Panc1 (cell line): ENCODE measurements at regions not wholly inside any gene's neighbourhood (a gene's known extent, or its start where the extent isn't known, plus 50 kb on each side); places are given as distances from the start of the nearest gene placed in this dataset.
A peak's percentile ranks its signal among the peaks of the same experiment; 100 is the strongest.

ENCODE experiments used
- ATAC-seq: fragments of 200-7000 bp; cut with Tn5 transposase; 2 replicates; pipeline ENCODE4 v1.9.1; 2020; ENCODE audit warnings: mild to moderate bottlenecking, moderate library complexity
- BruUV-seq: library from RNA; stranded (reverse); fragments of 400-500 nt; replicated peaks from 2 replicates; lab custom pipeline; 2021; lab: Mats Ljungman, UMichigan
- CTCF ChIA-PET: fragments of 300-600 bp; sonication (Branson Sonifier 250); formaldehyde crosslinking; loops from one replicate; lab custom pipeline; 2022; ENCODE audit warnings: antibody characterized with exemption; lab: Charles Lee
- POLR2A ChIA-PET: fragments of 300-600 bp; sonication (Branson Sonifier 250); formaldehyde crosslinking; loops from one replicate; lab custom pipeline; 2022; ENCODE audit warnings: antibody characterized with exemption; lab: Charles Lee
- DNase-seq: peaks from one replicate; pipeline ENCODE4 v3.0.0-alpha.2; 2010; ENCODE audit warnings: low read depth, low spot score
- H3K27ac ChIP-seq: 2 replicates; pipeline ENCODE4 v1.5.1; 2011; ENCODE audit warnings: mild to moderate bottlenecking, low read length, inconsistent platforms
- H3K27me3 ChIP-seq: fragments of 200-500 bp; sonication (Bioruptor generic); 2 replicates; pipeline ENCODE4 v1.6.0; 2014; ENCODE audit warnings: low read length, inconsistent platforms; ENCODE audit not compliant: control insufficient read depth, insufficient read depth
- H3K36me3 ChIP-seq: fragments of 200-500 bp; sonication (Bioruptor generic); 2 replicates; pipeline ENCODE4 v1.5.1; 2014; ENCODE audit warnings: inconsistent platforms, mild to moderate bottlenecking, low read length, moderate library complexity; ENCODE audit not compliant: control insufficient read depth, insufficient read depth
- H3K4me1 ChIP-seq: 2 replicates; pipeline ENCODE4 v1.5.1; 2011; ENCODE audit warnings: inconsistent platforms, mild to moderate bottlenecking, low read length, moderate library complexity; ENCODE audit not compliant: control insufficient read depth, insufficient read depth
- H3K4me3 ChIP-seq, 2 experiments: 2 replicates each; pipeline ENCODE4 v1.5.1; 2011 to 2012; ENCODE audit warnings: low read depth in 2 of 2, low read length in 2 of 2, mild to moderate bottlenecking in 2 of 2, inconsistent platforms in 1 of 2, moderate library complexity in 1 of 2
- H3K9me3 ChIP-seq: fragments of 200-500 bp; sonication (Bioruptor generic); 2 replicates; pipeline ENCODE4 v1.5.1; 2014; ENCODE audit warnings: low read depth, mild to moderate bottlenecking, inconsistent platforms, low read length, moderate library complexity; ENCODE audit not compliant: control insufficient read depth, insufficient read depth
- POLR2AphosphoS5 ChIP-seq: IDR thresholded peaks from 2 replicates; pipeline ENCODE4 v1.6.1; 2012; ENCODE audit warnings: mild to moderate bottlenecking, low read depth, low read length, moderate library complexity
- SIN3A ChIP-seq: IDR thresholded peaks from 2 replicates; pipeline ENCODE4 v1.6.1; 2012; ENCODE audit warnings: low read depth, mild to moderate bottlenecking, low read length, moderate library complexity, borderline replicate concordance; ENCODE audit not compliant: insufficient read depth
- in situ Hi-C: cut with HindIII; loops from 2 replicates; pipeline ENCODE4 v1.10.0; 2016; ENCODE audit warnings: low sequenced_read_pairs, low pct_unique_long_range_greater_than_20kb
- intact Hi-C: fragments of 100-400 bp; cut with micrococcal nuclease; formaldehyde crosslinking; loops from one replicate; pipeline ENCODE4 v1.10.0; 2022; ENCODE audit not compliant: unreplicated experiment
- TF ChIP-seq, protein P1 (sequence below), 2 experiments: IDR thresholded peaks; 2 replicates each; pipeline ENCODE4 v1.6.1; 2011 to 2012; ENCODE audit warnings: low read depth in 2 of 2, control low read depth in 1 of 2, low read length in 1 of 2, mild to moderate bottlenecking in 1 of 2, moderate library complexity in 1 of 2; ENCODE audit not compliant: insufficient read depth in 1 of 2
- TF ChIP-seq, protein P2 (sequence below): fragments of 450-650 bp; IDR thresholded peaks from 2 replicates; pipeline ENCODE4 v1.5.1; 2017; ENCODE audit warnings: mild to moderate bottlenecking

- no peak for DNase-seq
- in situ Hi-C loops, result no loop called here
- TF ChIP-seq, protein P1, sequence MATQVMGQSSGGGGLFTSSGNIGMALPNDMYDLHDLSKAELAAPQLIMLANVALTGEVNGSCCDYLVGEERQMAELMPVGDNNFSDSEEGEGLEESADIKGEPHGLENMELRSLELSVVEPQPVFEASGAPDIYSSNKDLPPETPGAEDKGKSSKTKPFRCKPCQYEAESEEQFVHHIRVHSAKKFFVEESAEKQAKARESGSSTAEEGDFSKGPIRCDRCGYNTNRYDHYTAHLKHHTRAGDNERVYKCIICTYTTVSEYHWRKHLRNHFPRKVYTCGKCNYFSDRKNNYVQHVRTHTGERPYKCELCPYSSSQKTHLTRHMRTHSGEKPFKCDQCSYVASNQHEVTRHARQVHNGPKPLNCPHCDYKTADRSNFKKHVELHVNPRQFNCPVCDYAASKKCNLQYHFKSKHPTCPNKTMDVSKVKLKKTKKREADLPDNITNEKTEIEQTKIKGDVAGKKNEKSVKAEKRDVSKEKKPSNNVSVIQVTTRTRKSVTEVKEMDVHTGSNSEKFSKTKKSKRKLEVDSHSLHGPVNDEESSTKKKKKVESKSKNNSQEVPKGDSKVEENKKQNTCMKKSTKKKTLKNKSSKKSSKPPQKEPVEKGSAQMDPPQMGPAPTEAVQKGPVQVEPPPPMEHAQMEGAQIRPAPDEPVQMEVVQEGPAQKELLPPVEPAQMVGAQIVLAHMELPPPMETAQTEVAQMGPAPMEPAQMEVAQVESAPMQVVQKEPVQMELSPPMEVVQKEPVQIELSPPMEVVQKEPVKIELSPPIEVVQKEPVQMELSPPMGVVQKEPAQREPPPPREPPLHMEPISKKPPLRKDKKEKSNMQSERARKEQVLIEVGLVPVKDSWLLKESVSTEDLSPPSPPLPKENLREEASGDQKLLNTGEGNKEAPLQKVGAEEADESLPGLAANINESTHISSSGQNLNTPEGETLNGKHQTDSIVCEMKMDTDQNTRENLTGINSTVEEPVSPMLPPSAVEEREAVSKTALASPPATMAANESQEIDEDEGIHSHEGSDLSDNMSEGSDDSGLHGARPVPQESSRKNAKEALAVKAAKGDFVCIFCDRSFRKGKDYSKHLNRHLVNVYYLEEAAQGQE (IDR thresholded peaks at IDR 0.05; ENCODE audit: insufficient read depth in 1 of 2, low read depth in 2 of 2, low read length in 1 of 2), result no peak
- TF ChIP-seq POLR2AphosphoS5, result no peak
- TF ChIP-seq, protein P2, sequence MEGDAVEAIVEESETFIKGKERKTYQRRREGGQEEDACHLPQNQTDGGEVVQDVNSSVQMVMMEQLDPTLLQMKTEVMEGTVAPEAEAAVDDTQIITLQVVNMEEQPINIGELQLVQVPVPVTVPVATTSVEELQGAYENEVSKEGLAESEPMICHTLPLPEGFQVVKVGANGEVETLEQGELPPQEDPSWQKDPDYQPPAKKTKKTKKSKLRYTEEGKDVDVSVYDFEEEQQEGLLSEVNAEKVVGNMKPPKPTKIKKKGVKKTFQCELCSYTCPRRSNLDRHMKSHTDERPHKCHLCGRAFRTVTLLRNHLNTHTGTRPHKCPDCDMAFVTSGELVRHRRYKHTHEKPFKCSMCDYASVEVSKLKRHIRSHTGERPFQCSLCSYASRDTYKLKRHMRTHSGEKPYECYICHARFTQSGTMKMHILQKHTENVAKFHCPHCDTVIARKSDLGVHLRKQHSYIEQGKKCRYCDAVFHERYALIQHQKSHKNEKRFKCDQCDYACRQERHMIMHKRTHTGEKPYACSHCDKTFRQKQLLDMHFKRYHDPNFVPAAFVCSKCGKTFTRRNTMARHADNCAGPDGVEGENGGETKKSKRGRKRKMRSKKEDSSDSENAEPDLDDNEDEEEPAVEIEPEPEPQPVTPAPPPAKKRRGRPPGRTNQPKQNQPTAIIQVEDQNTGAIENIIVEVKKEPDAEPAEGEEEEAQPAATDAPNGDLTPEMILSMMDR, result no peak
- Histone ChIP-seq H3K9me3 (no peaks in the 10 kb centered on the region), H3K27ac (no peak overlapping the region), H3K36me3 (no peaks in the 10 kb centered on the region), H3K4me3 (no peak overlapping the region), H3K27me3 (no peaks in the 10 kb centered on the region), H3K4me1 (no peaks in the 10 kb centered on the region)
- BruUV-seq, result no TSS peak
- ChIA-PET CTCF (no interaction called here), POLR2A (no interaction called here)
- ATAC-seq, result no peak
- intact Hi-C loops, result no loop called here
Observed at GRCh38 chr7:127448566-127448965, 56.1 kb upstream of the ZNF800 start.

DNA sequence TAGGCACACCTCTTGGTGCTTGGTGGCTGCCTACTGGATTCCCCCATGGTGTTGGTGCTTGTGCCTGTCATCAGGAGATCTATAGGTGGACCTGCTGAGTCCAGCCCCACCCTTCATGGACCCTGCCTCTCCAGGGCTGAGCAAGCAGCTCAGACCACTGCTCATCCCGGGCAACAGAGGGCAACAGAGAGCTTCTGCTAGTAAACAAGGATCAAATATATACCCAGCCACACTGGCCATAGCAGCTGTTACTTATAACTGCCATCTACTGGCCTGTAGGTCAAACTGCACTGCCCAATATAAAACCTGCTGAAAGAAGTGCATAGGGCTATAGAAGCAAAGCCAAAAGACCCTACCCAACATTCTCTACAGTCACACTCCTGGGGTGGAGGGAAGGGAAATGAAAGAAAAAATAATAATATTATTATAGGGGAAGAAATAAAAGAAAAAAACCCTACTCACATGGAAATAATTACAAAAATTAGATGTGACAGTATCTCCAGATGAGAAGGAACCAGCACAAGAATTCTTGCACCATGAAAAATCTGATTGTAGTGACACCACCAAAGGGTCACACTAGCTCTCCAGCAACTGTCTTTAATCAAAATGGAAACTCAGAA lies 54.9 kb upstream of the ZNF800 start:
- POLR2A ChIA-PET, result no interaction called here
- peak; percentile 25 for DNase-seq
- ATAC-seq, result peak; percentile 70
- no peak overlapping the region for H3K4me3 ChIP-seq
- H3K4me1 ChIP-seq, result no peaks in the 10 kb centered on the region
- H3K9me3 ChIP-seq, result no peaks in the 10 kb centered on the region
- in situ Hi-C loops (no loop called here), intact Hi-C loops (no loop called here)
- H3K36me3 ChIP-seq, result no peaks in the 10 kb centered on the region
- TF ChIP-seq, protein P2, result peak; percentile 70
- TF ChIP-seq SIN3A (no peak), POLR2AphosphoS5 (no peak)
- TF ChIP-seq, protein P1 (IDR thresholded peaks at IDR 0.05; ENCODE audit: insufficient read depth in 1 of 2, low read depth in 2 of 2, low read length in 1 of 2), result no peak
- BruUV-seq, result no TSS peak
- no peak overlapping the region for H3K27ac ChIP-seq
- CTCF ChIA-PET, result interaction anchor here (0.7 kb wide), 1 partner anchor 26 kb away, joined by 3 read pairs; no protein-coding TSS in a partner anchor
- H3K27me3 ChIP-seq, result no peaks in the 10 kb centered on the region
